COR-L47 (cell line): ENCODE measurements at regions not wholly inside any gene's neighbourhood (a gene's known extent, or its start where the extent isn't known, plus 50 kb on each side); places are given as distances from the start of the nearest gene placed in this dataset.

Source experiments
- DNase-seq: peaks from one replicate; lab custom pipeline; 2025; lab: John Stamatoyannopoulos, UW

- no peak for DNase-seq
These were observed 212.5 kb downstream of the SEMA6A start for GRCh38 chr5:116361979-116362577.

GRCh38 chr5:116361171-116361967 is 213.3 kb downstream of the SEMA6A start:
- DNase-seq, result no peak

DNA sequence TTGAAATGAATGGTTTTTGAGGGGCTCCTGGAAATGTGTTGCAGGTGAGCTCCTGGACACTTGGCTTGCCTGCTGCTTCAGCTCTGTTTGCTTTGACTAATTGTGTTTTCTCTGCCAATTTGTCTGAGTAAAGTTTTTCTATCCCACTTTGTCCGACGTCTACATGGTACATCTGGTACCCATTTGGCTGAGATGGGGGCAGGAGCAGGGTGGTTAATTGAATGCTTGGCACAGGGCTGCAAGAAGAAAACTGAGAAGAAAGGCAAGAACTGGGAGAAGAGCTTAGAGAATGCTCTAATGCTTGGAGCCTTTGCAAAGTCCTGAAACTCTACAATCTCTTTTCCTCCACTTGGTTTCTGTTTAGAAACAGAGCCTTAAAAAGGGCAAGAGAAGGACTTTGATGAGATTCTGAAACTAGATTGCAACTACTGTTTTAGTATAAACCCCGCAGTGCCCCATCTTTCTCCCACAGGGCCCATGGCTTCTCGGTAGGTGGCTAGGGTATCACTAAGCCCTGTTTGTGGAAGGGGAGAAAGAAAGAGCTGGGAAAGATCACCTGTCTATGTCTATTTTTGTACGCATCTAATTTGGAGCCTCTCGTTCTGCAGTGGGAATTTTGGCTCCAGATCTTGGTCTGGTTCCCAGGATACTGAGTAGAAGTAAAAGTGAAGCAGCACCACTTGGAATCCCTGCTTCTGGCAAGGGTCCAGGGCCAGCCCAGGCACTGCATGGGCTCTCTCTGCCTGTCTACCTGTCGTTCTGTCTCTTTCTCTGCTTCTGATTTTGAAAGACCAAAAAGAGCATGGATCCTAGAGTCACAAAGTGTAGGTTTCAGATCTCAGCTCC is 214.4 kb downstream of the SEMA6A start:
- DNase-seq, result peak; percentile 65

GRCh38 chr5:116359592-116359991 is 215.0 kb downstream of the SEMA6A start:
- DNase-seq, result no peak

GRCh38 chr5:116358911-116359418 is 215.7 kb downstream of the SEMA6A start:
- DNase-seq, result no peak

DNA sequence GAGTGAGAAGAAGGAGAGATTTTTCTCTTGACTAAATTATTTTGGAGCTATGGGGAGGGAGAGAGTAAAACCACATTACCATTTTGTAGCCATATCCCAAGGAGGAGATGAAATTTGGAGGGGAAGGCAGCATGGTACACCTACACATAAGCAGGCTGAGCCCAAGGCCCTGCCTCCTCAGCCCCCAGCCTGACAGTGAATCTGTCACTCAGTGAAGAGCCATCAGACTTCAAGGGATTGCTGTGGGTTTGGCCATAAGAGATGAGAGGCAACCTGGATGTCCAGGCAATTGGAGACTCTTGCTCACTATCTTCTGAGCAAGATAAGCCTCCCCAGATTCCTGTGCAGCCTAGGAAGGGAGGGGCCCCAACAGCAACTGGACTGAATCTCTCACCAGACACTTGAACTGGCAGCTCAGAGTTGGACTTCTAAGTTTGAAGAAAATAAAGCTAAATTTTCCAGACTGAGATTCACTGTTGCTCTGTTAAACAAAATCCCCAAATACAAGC is 216.6 kb downstream of the SEMA6A start:
- no peak for DNase-seq

DNA sequence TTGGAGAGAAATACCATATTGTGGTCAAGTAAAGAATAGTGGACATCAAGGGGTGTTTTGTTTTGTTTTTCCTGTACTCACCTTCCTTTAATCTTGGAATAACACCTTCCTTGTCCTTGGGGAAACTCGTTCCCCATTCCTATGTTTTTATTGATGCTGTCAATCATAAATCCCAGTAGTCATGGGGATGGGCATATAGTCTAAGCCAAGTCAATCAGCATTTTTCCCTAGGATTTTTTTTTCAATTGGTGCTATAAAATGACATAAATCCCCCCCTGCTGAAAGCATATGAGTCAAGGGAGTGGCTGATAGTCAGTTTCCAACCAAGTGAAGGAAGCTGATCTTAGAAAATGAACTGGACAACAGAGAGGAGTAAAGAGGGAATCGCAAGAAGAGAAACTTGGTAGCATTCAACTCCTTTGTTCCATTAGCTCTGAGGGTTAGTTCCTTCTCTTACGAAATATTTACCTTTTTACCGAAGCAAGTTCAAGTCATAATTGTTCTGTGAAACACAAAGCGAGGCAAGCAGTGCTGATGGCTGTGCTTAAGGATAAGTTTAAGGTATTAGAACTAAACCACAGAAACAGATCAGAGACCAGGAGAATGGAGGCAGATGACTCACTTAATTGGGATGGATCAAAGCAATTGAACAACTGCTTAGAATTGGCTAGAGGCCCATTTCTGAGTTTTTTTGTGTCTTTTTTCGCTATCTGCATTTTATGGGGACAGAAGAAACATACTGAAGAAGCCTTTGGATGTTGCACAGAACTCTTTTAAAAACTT is 218.6 kb downstream of the SEMA6A start:
- DNase-seq, result no peak

DNA sequence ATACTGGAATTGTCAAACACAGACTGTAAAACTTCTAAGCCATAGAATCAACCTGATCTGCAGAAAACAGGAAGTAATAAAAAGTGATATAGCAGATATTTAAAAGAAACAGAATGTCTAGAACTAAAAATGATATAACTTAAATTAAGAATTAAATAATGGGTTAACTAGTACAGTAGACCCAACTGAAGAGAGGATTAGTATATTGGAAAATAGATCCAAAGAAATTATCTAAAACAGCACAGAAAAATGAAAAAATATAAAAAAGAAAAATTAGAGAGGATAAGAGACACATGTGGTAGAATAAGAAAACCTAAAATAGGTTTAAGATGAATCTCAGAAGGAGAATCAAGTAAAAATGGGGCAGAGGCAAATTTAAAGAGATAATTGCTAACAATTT is 219.9 kb downstream of the SEMA6A start:
- no peak for DNase-seq

DNA sequence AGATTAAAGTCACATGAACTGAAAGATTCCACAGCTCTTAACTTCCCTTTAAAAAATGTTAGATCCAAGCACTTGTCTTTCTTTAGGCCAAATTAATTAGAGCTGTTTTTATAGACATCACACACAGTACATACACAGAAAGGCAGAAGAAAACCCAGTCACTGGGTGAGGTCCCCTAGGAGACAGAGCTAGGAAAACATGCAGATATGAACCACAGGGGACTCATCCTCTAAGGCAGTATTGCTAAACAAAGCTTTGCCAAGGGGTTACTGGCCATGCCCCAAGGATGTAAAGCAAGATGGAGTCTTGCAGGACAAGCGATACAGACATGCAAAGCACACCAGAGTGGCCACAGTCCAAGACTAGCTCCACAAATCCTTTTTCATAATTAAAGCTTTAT is 227.0 kb downstream of the SEMA6A start:
- DNase-seq, result no peak

- DNase-seq, result no peak
These were observed 230.7 kb downstream of the SEMA6A start for GRCh38 chr5:116343961-116344360.
